D721Med (cell line): ENCODE measurements at regions not wholly inside any gene's neighbourhood (a gene's known extent, or its start where the extent isn't known, plus 50 kb on each side); places are given as distances from the start of the nearest gene placed in this dataset.

ENCODE experiments used
- DNase-seq: peaks from one replicate; pipeline ENCODE4 v3.0.0; 2011; ENCODE audit warnings: low spot score; ENCODE audit not compliant: insufficient read length
- FAIRE-seq: peaks from 2 replicates; lab custom pipeline; 2011; peaks lifted over from hg19 to GRCh38; lab: Jason Lieb, UNC
- CTCF ChIP-seq: IDR thresholded peaks from 2 replicates; pipeline ENCODE4 v1.5.1; 2012; ENCODE audit warnings: mild to moderate bottlenecking, control low read depth; ENCODE audit not compliant: insufficient read depth; ENCODE audit errors: missing control alignments

DNA sequence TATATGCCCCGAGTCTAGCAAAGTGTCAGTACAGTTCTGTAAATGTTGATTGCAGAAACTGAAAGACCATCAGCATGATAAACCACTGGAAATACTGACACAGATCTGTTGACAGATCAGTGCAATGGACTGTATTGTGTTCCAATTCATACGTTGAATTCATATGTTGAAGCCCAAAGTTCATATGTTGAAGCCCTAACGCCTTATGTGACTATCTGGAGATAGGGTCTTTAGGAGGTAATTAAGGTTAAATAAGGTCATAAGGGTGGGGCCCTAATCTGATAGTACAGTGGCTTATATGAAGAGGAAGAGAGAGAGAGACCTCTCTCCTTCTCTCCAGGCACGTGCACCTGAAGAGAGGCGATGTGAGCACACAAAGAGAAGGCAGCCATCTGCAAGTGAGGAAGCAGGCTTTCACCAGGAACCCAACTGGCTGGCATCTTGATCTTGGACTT is 144.7 kb downstream of the MRPL39 start:
- TF ChIP-seq CTCF = no peak
- FAIRE-seq (no peak), DNase-seq (no peak)

DNA sequence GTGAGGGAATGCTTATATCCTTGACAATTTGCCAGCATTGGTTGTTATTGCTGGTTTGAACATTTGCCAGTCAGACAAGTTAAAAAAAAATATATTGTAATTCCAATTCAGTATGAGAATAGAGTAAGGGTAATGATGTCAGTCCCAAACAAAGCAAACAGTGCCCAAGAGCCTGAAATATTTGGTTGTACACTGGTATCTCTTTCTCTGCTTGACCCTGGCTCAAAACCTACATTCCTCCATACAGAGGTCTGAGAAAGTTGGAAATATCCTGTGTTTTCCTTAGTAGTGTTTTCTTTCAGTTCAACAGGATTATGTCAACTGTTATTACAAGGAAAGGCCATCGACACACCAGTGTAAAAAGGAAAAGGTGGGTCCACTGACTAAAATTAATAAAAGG is 145.6 kb downstream of the MRPL39 start:
- FAIRE-seq (no peak), DNase-seq (no peak)
- no peak for TF ChIP-seq CTCF

GRCh38 chr21:25459993-25460392 is 147.3 kb downstream of the MRPL39 start:
- no peak for DNase-seq
- no peak for FAIRE-seq
- TF ChIP-seq CTCF = no peak

- no peak for FAIRE-seq
- DNase-seq = no peak
These were observed 147.9 kb downstream of the MRPL39 start for GRCh38 chr21:25459365-25459764.

GRCh38 chr21:25458484-25458883 is 148.8 kb downstream of the MRPL39 start:
- TF ChIP-seq CTCF = no peak
- no peak for FAIRE-seq
- no peak for DNase-seq

More at GRCh38 chr21:25459365-25459764, 147.9 kb downstream of the MRPL39 start:
- no peak for TF ChIP-seq CTCF

- no peak for FAIRE-seq
These were observed 149.3 kb downstream of the MRPL39 start for GRCh38 chr21:25457946-25458345.

More at GRCh38 chr21:25457946-25458345, 149.3 kb downstream of the MRPL39 start:
- DNase-seq = no peak
- no peak for TF ChIP-seq CTCF
